ENCODE measurements at regions not wholly inside any gene's neighbourhood (a gene's known extent, or its start where the extent isn't known, plus 50 kb on each side); places are given as distances from the start of the nearest gene placed in this dataset.

GRCh38 chr4:66820681-66821080, 724.6 kb downstream of the CENPC start:
- H3F3A ChIP-seq (replicated peaks; ENCODE audit: insufficient read depth) = no peaks in the 10 kb centered on the region
- no peak for DNase-seq
- no peak overlapping the region for H3K4me3 ChIP-seq (ENCODE audit: low read depth in 2 of 2, low read length in 1 of 2)
- ChIA-PET POLR2A (no interaction called here), CTCF (no interaction called here)
- TF ChIP-seq GATA2 (CRISPR knock-in tag; IDR thresholded peaks at IDR 0.05) = no peak
- no peak for TF ChIP-seq MEF2A (IDR thresholded peaks at IDR 0.05; ENCODE audit: borderline replicate concordance, low read depth)
- no peak for TF ChIP-seq PBX3 (IDR thresholded peaks at IDR 0.05)
- no peak overlapping the region for H2AFZ ChIP-seq (ENCODE audit: low read depth)
- no peaks in the 10 kb centered on the region for H3K9me3 ChIP-seq
- H3K36me3 ChIP-seq (replicated peaks in 1 of 2; ENCODE audit: control insufficient read depth in 1 of 2, insufficient read depth in 2 of 2, low read length in 1 of 2) = no peaks in the 10 kb centered on the region
- H4K20me1 ChIP-seq (ENCODE audit: insufficient read depth) = no peaks in the 10 kb centered on the region
- no peaks in the 10 kb centered on the region for H3K9me2 ChIP-seq
- H3K79me2 ChIP-seq (ENCODE audit: insufficient read depth) = no peaks in the 10 kb centered on the region
- H3K4me1 ChIP-seq (ENCODE audit: control insufficient read depth in 1 of 2, insufficient read depth in 2 of 2, low read depth in 1 of 2, low read length in 1 of 2) = no peaks in the 10 kb centered on the region
- H3K27me3 ChIP-seq (ENCODE audit: insufficient read depth) = no peaks in the 10 kb centered on the region
- no peak overlapping the region for H3K27ac ChIP-seq (ENCODE audit: low read depth in 2 of 2, low read length in 1 of 2)
- H3K4me2 ChIP-seq = no peak overlapping the region
- H3K9ac ChIP-seq = no peak overlapping the region

DNA sequence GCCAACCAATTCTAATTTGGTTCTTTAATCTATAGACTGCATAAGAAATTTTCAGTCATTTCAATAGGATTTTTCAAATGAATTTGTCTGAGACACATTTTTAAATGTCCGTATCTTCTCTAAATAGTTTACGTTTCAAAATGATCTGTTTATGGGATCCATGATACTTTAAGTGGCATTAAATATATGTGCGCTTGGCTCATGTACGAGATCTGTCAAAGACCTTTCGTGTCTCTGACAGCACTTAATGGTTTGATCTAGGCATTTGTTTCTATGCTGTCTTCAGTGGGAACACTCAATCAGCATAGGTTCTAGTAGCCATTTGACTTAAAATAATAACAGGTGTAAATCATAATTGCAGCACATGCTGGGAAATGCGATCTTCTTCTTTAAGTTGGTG, 731.0 kb downstream of the CENPC start:
- Histone ChIP-seq H4K20me1 (ENCODE audit: insufficient read depth) (no peaks in the 10 kb centered on the region), H3K27ac (ENCODE audit: low read depth in 2 of 2, low read length in 1 of 2) (no peak overlapping the region), H3K4me2 (no peak overlapping the region), H3F3A (replicated peaks; ENCODE audit: insufficient read depth) (no peaks in the 10 kb centered on the region), H3K9me3 (no peaks in the 10 kb centered on the region), H3K36me3 (replicated peaks in 1 of 2; ENCODE audit: control insufficient read depth in 1 of 2, insufficient read depth in 2 of 2, low read length in 1 of 2) (no peaks in the 10 kb centered on the region), H3K79me2 (ENCODE audit: insufficient read depth) (no peaks in the 10 kb centered on the region), H3K4me1 (ENCODE audit: control insufficient read depth in 1 of 2, insufficient read depth in 2 of 2, low read depth in 1 of 2, low read length in 1 of 2) (no peaks in the 10 kb centered on the region), H2AFZ (ENCODE audit: low read depth) (no peak overlapping the region), H3K9ac (no peak overlapping the region), H3K4me3 (ENCODE audit: low read depth in 2 of 2, low read length in 1 of 2) (no peak overlapping the region), H3K27me3 (ENCODE audit: insufficient read depth) (no peaks in the 10 kb centered on the region), H3K9me2 (no peaks in the 10 kb centered on the region)
- 30% methylated on average over 6 of the region's 6 CpGs for WGBS (ENCODE audit: low lambda C conversion rate)
- DNase-seq = no peak
- ChIA-PET POLR2A (no interaction called here), CTCF (no interaction called here)
- TF ChIP-seq REST (IDR thresholded peaks at IDR 0.05; ENCODE audit: low read depth, low read length) (no peak), YY1 (IDR thresholded peaks at IDR 0.05; ENCODE audit: low read depth) (no peak)

DNA sequence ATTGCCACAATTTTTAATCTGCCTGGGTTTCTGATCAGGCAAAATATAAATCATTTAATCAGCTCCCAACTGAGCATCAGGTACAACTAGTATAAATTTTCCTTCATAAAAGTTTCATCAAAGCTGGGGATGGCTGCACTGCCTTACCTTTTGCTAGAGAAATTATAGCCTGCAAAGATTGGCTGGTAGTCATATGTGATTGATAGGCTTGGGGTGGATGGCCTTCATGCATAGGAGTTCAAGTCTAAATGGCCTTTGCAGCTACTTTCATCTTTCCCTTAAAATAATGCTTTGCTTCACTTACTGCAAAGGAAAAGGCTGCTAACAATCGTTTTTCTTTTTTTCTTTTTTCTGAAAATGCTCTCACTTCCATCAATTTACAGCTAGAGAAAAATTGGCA, 739.7 kb downstream of the CENPC start:
- no peaks in the 10 kb centered on the region for H3K4me1 ChIP-seq (ENCODE audit: control insufficient read depth in 1 of 2, insufficient read depth in 2 of 2, low read depth in 1 of 2, low read length in 1 of 2)
- H3K4me2 ChIP-seq = no peak overlapping the region
- no peak overlapping the region for H3K27ac ChIP-seq (ENCODE audit: low read depth in 2 of 2, low read length in 1 of 2)
- ChIA-PET CTCF (no interaction called here), POLR2A (no interaction called here)
- no peaks in the 10 kb centered on the region for H3K79me2 ChIP-seq (ENCODE audit: insufficient read depth)
- H4K20me1 ChIP-seq (ENCODE audit: insufficient read depth) = no peaks in the 10 kb centered on the region
- H2AFZ ChIP-seq (ENCODE audit: low read depth) = no peak overlapping the region
- H3K9me3 ChIP-seq = no peaks in the 10 kb centered on the region
- no peaks in the 10 kb centered on the region for H3K27me3 ChIP-seq (ENCODE audit: insufficient read depth)
- no peak overlapping the region for H3K9ac ChIP-seq
- H3K36me3 ChIP-seq (replicated peaks in 1 of 2; ENCODE audit: control insufficient read depth in 1 of 2, insufficient read depth in 2 of 2, low read length in 1 of 2) = no peaks in the 10 kb centered on the region
- no peaks in the 10 kb centered on the region for H3K9me2 ChIP-seq
- no peaks in the 10 kb centered on the region for H3F3A ChIP-seq (replicated peaks; ENCODE audit: insufficient read depth)
- no peak overlapping the region for H3K4me3 ChIP-seq (ENCODE audit: low read depth in 2 of 2, low read length in 1 of 2)
- 6% methylated on average over 1 of the region's 1 CpG for WGBS (ENCODE audit: low lambda C conversion rate)
- no peak for DNase-seq
- TF ChIP-seq REST (IDR thresholded peaks at IDR 0.05; ENCODE audit: low read depth, low read length) (no peak), GABPA (IDR thresholded peaks at IDR 0.05; ENCODE audit: low read depth) (no peak), EZH2phosphoT487 (IDR thresholded peaks at IDR 0.05; ENCODE audit: borderline replicate concordance, low read depth) (no peak), ELF1 (IDR thresholded peaks at IDR 0.05) (no peak), CHD2 (IDR thresholded peaks at IDR 0.05; ENCODE audit: low read length, partially characterized antibody) (no peak), RAD21 (IDR thresholded peaks at IDR 0.05; ENCODE audit: low read length) (no peak), SIN3A (IDR thresholded peaks at IDR 0.05; ENCODE audit: borderline replicate concordance, low read depth, low read length) (no peak), YY1 (IDR thresholded peaks at IDR 0.05; ENCODE audit: low read depth) (no peak), TEAD4 (IDR thresholded peaks at IDR 0.05; ENCODE audit: borderline replicate concordance, insufficient read depth) (no peak)
- TF ChIP-seq, protein P1, sequence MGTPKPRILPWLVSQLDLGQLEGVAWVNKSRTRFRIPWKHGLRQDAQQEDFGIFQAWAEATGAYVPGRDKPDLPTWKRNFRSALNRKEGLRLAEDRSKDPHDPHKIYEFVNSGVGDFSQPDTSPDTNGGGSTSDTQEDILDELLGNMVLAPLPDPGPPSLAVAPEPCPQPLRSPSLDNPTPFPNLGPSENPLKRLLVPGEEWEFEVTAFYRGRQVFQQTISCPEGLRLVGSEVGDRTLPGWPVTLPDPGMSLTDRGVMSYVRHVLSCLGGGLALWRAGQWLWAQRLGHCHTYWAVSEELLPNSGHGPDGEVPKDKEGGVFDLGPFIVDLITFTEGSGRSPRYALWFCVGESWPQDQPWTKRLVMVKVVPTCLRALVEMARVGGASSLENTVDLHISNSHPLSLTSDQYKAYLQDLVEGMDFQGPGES (IDR thresholded peaks at IDR 0.05; ENCODE audit: low read depth, low read length) = no peak

Data from SK-N-SH (cell line).